Lower lobe of right lung (tissue), 2 donors: ENCODE measurements at regions not wholly inside any gene's neighbourhood (a gene's known extent, or its start where the extent isn't known, plus 50 kb on each side); places are given as distances from the start of the nearest gene placed in this dataset.
"Not testable (repeated sequence)": the region's sequence is repeated elsewhere in the genome, so short reads cannot be mapped to it uniquely, and the experiment has no call there.

Experiments used
- ATAC-seq, 2 donors: fragments of 200-7000 bp; cut with Tn5 transposase; one replicate each; pipeline ENCODE4 v1.9.1; 2020 to 2022; ENCODE audit warnings: mild to moderate bottlenecking in 2 of 2, moderate library complexity in 2 of 2
- DNase-seq: peaks from one replicate; pipeline ENCODE4 v3.0.0-alpha.2; 2020
- H3K27ac ChIP-seq: fragments of 200-600 bp; one replicate; pipeline ENCODE4 v1.8.0; 2022
- H3K27me3 ChIP-seq: fragments of 200-600 bp; one replicate; pipeline ENCODE4 v1.8.0; 2022; ENCODE audit warnings: low read depth
- H3K36me3 ChIP-seq: fragments of 200-600 bp; one replicate; pipeline ENCODE4 v1.8.0; 2022; ENCODE audit warnings: mild to moderate bottlenecking
- H3K4me1 ChIP-seq: fragments of 200-600 bp; one replicate; pipeline ENCODE4 v1.8.0; 2022
- H3K4me3 ChIP-seq: fragments of 200-600 bp; one replicate; pipeline ENCODE4 v1.8.0; 2022; ENCODE audit warnings: mild to moderate bottlenecking
- H3K9me3 ChIP-seq: fragments of 200-600 bp; one replicate; pipeline ENCODE4 v1.8.0; 2022
- CTCF ChIP-seq: fragments of 200-600 bp; IDR thresholded peaks from one replicate; pipeline ENCODE4 v1.8.0; 2022; ENCODE audit warnings: antibody characterized with exemption, mild to moderate bottlenecking
- intact Hi-C: fragments of 100-400 bp; cut with DNase I; formaldehyde crosslinking; loops from one replicate; pipeline ENCODE4 v1.11.0; 2022
- donor health status: DM: no; HTN: yes; CAD: no; lungs with severe emphysema.

GRCh38 chr21:33968995-33969348, 53.4 kb upstream of the ATP5PO start:
- Histone ChIP-seq H3K4me3 (no peak overlapping the region), H3K27ac (no peak overlapping the region), H3K36me3 (no peaks in the 10 kb centered on the region), H3K9me3 (no peaks in the 10 kb centered on the region), H3K4me1 (peaks cover 10% of the 10 kb centered on the region), H3K27me3 (no peaks in the 10 kb centered on the region)
- DNase-seq (no peak), ATAC-seq (no peak)
- no peak for TF ChIP-seq CTCF
- intact Hi-C loops = no loop called here

- H3K4me1 ChIP-seq = peaks cover 10% of the 10 kb centered on the region
- no peak for TF ChIP-seq CTCF
- ATAC-seq (peak; percentile 46), DNase-seq (no peak)
- H3K27me3 ChIP-seq = no peaks in the 10 kb centered on the region
- H3K36me3 ChIP-seq = no peaks in the 10 kb centered on the region
- no peak overlapping the region for H3K4me3 ChIP-seq
- intact Hi-C loops = no loop called here
- no peak overlapping the region for H3K27ac ChIP-seq
- no peaks in the 10 kb centered on the region for H3K9me3 ChIP-seq
Measured at GRCh38 chr21:33968080-33968994, 52.7 kb upstream of the ATP5PO start.

- Histone ChIP-seq H3K9me3 (no peaks in the 10 kb centered on the region), H3K27me3 (no peaks in the 10 kb centered on the region), H3K4me3 (no peak overlapping the region), H3K4me1 (peaks cover 10% of the 10 kb centered on the region), H3K27ac (no peak overlapping the region), H3K36me3 (no peaks in the 10 kb centered on the region)
- intact Hi-C loops = no loop called here
- ATAC-seq = no peak
- no peak for DNase-seq
- TF ChIP-seq CTCF = no peak
Measured at GRCh38 chr21:33967086-33967571, 51.5 kb upstream of the ATP5PO start.

DNA sequence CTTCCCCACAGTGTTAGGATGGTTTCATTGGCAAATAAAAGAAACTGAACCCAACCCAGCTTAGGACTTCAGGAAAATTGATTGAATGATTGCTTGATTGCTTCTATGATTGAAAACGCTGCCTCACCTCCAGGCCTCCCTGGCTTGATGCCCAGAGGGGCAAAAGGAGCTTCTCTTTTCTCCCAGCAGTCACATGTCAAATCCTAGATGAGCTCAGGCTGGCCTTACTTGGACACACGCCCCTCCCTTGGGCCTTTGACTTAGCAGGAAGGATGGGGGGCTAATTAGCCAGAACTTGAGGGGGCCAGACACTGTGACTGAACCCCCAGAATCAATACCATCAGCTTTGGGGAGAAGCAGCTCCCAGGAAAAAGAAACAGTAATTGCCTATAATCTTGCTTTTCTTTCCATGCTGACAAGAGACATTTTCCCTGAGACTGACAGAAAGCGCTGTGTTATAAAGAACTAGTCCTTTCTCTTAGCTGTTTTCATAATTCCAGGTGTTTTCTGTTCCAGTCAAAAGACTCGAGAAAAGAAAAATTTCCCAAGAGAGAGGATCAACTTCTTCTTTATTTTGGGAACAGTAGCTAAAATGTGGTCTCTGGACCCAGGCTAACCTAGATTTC, 50.8 kb upstream of the ATP5PO start:
- no peak overlapping the region for H3K27ac ChIP-seq
- H3K4me3 ChIP-seq = no peak overlapping the region
- peaks cover 10% of the 10 kb centered on the region for H3K4me1 ChIP-seq
- intact Hi-C loops = no loop called here
- H3K9me3 ChIP-seq = no peaks in the 10 kb centered on the region
- no peaks in the 10 kb centered on the region for H3K27me3 ChIP-seq
- DNase-seq (no peak), ATAC-seq (no peak)
- TF ChIP-seq CTCF = no peak
- no peaks in the 10 kb centered on the region for H3K36me3 ChIP-seq

DNA sequence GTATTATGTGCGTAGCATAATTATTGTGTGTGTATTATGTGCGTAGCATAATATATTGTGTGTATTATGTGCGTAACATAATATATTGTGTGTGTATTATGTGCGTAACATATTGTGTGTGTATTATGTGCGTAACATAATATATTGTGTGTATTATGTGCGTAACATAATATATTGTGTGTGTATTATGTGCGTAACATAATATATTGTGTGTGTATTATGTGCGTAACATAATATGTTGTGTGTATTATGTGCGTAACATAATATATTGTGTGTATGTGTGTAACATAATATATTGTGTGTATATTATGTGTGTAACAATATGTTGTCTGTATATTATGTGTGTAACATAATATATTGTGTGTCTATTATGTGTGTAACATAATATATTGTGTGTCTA, 50.1 kb upstream of the ATP5PO start:
- DNase-seq, H3K4me3 ChIP-seq, intact Hi-C loops, H3K27ac ChIP-seq, H3K36me3 ChIP-seq, H3K9me3 ChIP-seq, ATAC-seq, H3K4me1 ChIP-seq, H3K27me3 ChIP-seq: not testable (repeated sequence)
